Spleen (tissue), 11 donors: ENCODE measurements at regions not wholly inside any gene's neighbourhood (a gene's known extent, or its start where the extent isn't known, plus 50 kb on each side); places are given as distances from the start of the nearest gene placed in this dataset.

Experiments
- DNase-seq: peaks from one replicate; pipeline ENCODE4 v3.0.0-alpha.2; 2020
- H3K27ac ChIP-seq, 8 donors: fragments of 200-600 bp; sonication (generic) in 7 of 8; 1 replicate in 4 of 8; 2 replicates in 4 of 8; pipeline versions ENCODE4 v1.5.0 to v1.8.0; 2016 to 2021; ENCODE audit warnings: inconsistent platforms in 4 of 8, mild to moderate bottlenecking in 4 of 8, moderate library complexity in 1 of 8
- H3K27me3 ChIP-seq, 7 donors: fragments of 200-600 bp; sonication (generic) in 6 of 7; replicated peaks in 1 of 7; 1 replicate in 4 of 7; 2 replicates in 3 of 7; pipeline versions ENCODE4 v1.5.0 to v1.8.0; 2016 to 2021; ENCODE audit warnings: inconsistent platforms in 3 of 7, mild to moderate bottlenecking in 1 of 7
- H3K36me3 ChIP-seq, 6 donors: fragments of 200-600 bp; sonication (generic) in 5 of 6; 1 replicate in 4 of 6; 2 replicates in 2 of 6; pipeline versions ENCODE4 v1.5.0 to v1.8.0; 2016 to 2021; ENCODE audit warnings: inconsistent platforms in 2 of 6
- H3K4me1 ChIP-seq, 6 donors: fragments of 200-600 bp; sonication (generic) in 5 of 6; 1 replicate in 3 of 6; 2 replicates in 3 of 6; pipeline versions ENCODE4 v1.5.0 to v1.8.0; 2016 to 2021; ENCODE audit warnings: inconsistent platforms in 3 of 6
- H3K4me3 ChIP-seq, 8 donors: fragments of 200-600 bp; sonication (generic) in 7 of 8; 1 replicate in 4 of 8; 2 replicates in 4 of 8; pipeline versions ENCODE4 v1.5.0 to v1.8.0; 2016 to 2021; ENCODE audit warnings: inconsistent platforms in 4 of 8, mild to moderate bottlenecking in 4 of 8, moderate library complexity in 2 of 8
- H3K9me3 ChIP-seq, 8 donors: fragments of 200-600 bp; sonication (generic) in 7 of 8; 1 replicate in 4 of 8; 2 replicates in 4 of 8; pipeline versions ENCODE4 v1.5.0 to v1.8.0; 2016 to 2021; ENCODE audit warnings: inconsistent platforms in 4 of 8
- CTCF ChIP-seq, 11 experiments: fragments of 200-600 bp in 7 of 11; fragments of 450-650 bp in 4 of 11; sonication (generic) in 4 of 11; IDR thresholded peaks in 8 of 11; conservative IDR thresholded peaks in 3 of 11; 1 replicate in 7 of 11; 2 replicates in 4 of 11; pipeline versions ENCODE4 v1.4.0 to v1.8.0; 2016 to 2021; ENCODE audit warnings: antibody characterized with exemption in 11 of 11, inconsistent platforms in 4 of 11, mild to moderate bottlenecking in 1 of 11
- POLR2A ChIP-seq, 3 donors: fragments of 450-650 bp; IDR thresholded peaks; one replicate each; pipeline ENCODE4 v1.5.1; 2017; ENCODE audit warnings: antibody characterized with exemption in 3 of 3, mild to moderate bottlenecking in 1 of 3
- POLR2AphosphoS5 ChIP-seq, 3 donors: sonication (generic); formaldehyde crosslinking; IDR thresholded peaks; one replicate each; pipeline ENCODE4 v1.5.1; 2017; ENCODE audit warnings: antibody characterized with exemption in 3 of 3
- WGBS, 5 donors: extraction: QIAGEN DNeasy Blood & Tissue Kit in 3 of 5; methylation state at CpG; one replicate each; pipeline versions ENCODE4 v1.1.5 to v1.1.7; 2013 to 2018; 5-methylcytosine and 5-hydroxymethylcytosine counted together
- intact Hi-C: fragments of 100-400 bp; cut with DNase I; formaldehyde crosslinking; loops from one replicate; pipeline ENCODE4 v1.15.0; 2023; ENCODE audit warnings: low total_unique reads
- donor health status: healthy with polysubstance abuse.
- donor health status: DM: no; HTN: no; CAD: no; lungs with moderate emphysema.
- donor health status: DM: no; HTN: no; CAD: no.
- donor health status: Bipolar disorder and iron deficiency.
- donor health status: healthy.
- donor health status: DM: no; HTN: no; CAD: no.
- donor health status: DM: yes; HTN: yes; CAD: no.

GRCh38 chr1:208896768-208897167, 652.6 kb upstream of the PLXNA2 start:
- no peaks in the 10 kb centered on the region for H3K4me1 ChIP-seq
- TF ChIP-seq POLR2A (IDR thresholded peaks at IDR 0.05) (no peak), POLR2AphosphoS5 (IDR thresholded peaks at IDR 0.05) (no peak), CTCF (IDR thresholded peaks at IDR 0.05 in 8 of 11, conservative IDR thresholded peaks at IDR 0.05 in 3 of 11) (no peak)
- no peaks in the 10 kb centered on the region for H3K9me3 ChIP-seq
- no peak for DNase-seq
- H3K27me3 ChIP-seq: no peaks in the 10 kb centered on the region
- intact Hi-C loops: no loop called here
- no peaks in the 10 kb centered on the region for H3K36me3 ChIP-seq
- H3K4me3 ChIP-seq: no peak overlapping the region
- H3K27ac ChIP-seq: no peak overlapping the region

- TF ChIP-seq CTCF (IDR thresholded peaks at IDR 0.05 in 8 of 11, conservative IDR thresholded peaks at IDR 0.05 in 3 of 11) (no peak), POLR2A (IDR thresholded peaks at IDR 0.05) (no peak), POLR2AphosphoS5 (IDR thresholded peaks at IDR 0.05) (no peak)
- no peaks in the 10 kb centered on the region for H3K4me1 ChIP-seq
- no peaks in the 10 kb centered on the region for H3K9me3 ChIP-seq
Measured at GRCh38 chr1:208899438-208899837, 655.3 kb upstream of the PLXNA2 start.

GRCh38 chr1:208903251-208903905, 659.2 kb upstream of the PLXNA2 start:
- H3K4me3 ChIP-seq: no peak overlapping the region
- no peaks in the 10 kb centered on the region for H3K27me3 ChIP-seq
- H3K9me3 ChIP-seq: no peaks in the 10 kb centered on the region
- no peak for DNase-seq
- TF ChIP-seq POLR2A (IDR thresholded peaks at IDR 0.05): no peak
- TF ChIP-seq CTCF (IDR thresholded peaks at IDR 0.05 in 8 of 11, conservative IDR thresholded peaks at IDR 0.05 in 3 of 11): no peak
- TF ChIP-seq POLR2AphosphoS5 (IDR thresholded peaks at IDR 0.05): no peak
- intact Hi-C loops: no loop called here
- H3K4me1 ChIP-seq: no peaks in the 10 kb centered on the region
- 84 to 93% (median 89%) methylated on average over 7 of the region's 7 CpGs for WGBS, 5 donors
- H3K27ac ChIP-seq: no peak overlapping the region
- H3K36me3 ChIP-seq: no peaks in the 10 kb centered on the region

More at GRCh38 chr1:208899438-208899837, 655.3 kb upstream of the PLXNA2 start:
- intact Hi-C loops: no loop called here
- H3K27me3 ChIP-seq: no peaks in the 10 kb centered on the region
- no peak overlapping the region for H3K27ac ChIP-seq
- no peaks in the 10 kb centered on the region for H3K36me3 ChIP-seq
- no peak overlapping the region for H3K4me3 ChIP-seq
- no peak for DNase-seq

- no peak for DNase-seq
Measured at GRCh38 chr1:208907790-208908189, 663.6 kb upstream of the PLXNA2 start.

More at GRCh38 chr1:208907790-208908189, 663.6 kb upstream of the PLXNA2 start:
- Histone ChIP-seq H3K27me3 (no peaks in the 10 kb centered on the region), H3K4me1 (no peaks in the 10 kb centered on the region), H3K9me3 (peaks cover 0 to 5% (median 0%) of the 10 kb centered on the region in 8 donors), H3K27ac (no peak overlapping the region), H3K36me3 (no peaks in the 10 kb centered on the region), H3K4me3 (no peak overlapping the region)
- intact Hi-C loops: no loop called here
- 72 to 84% (median 77%) methylated on average over 4 of the region's 4 CpGs for WGBS, 5 donors
- TF ChIP-seq POLR2A (IDR thresholded peaks at IDR 0.05): no peak
- TF ChIP-seq CTCF (IDR thresholded peaks at IDR 0.05 in 8 of 11, conservative IDR thresholded peaks at IDR 0.05 in 3 of 11): no peak
- TF ChIP-seq POLR2AphosphoS5 (IDR thresholded peaks at IDR 0.05): no peak
